Pancreas (tissue), 10 donors: ENCODE measurements at regions not wholly inside any gene's neighbourhood (a gene's known extent, or its start where the extent isn't known, plus 50 kb on each side); places are given as distances from the start of the nearest gene placed in this dataset.
A peak's percentile ranks its signal among the peaks of the same experiment; 100 is the strongest.

Source experiments
- ATAC-seq, 4 donors: fragments of 200-7000 bp; cut with Tn5 transposase; one replicate each; pipeline versions ENCODE4 v1.8.0 to v1.9.1; 2020; ENCODE audit warnings: mild to moderate bottlenecking in 4 of 4, moderate library complexity in 4 of 4
- DNase-seq, 6 donors: peaks; one replicate each; pipeline ENCODE4 v3.0.0-alpha.2; 2020
- FAIRE-seq: peaks from 2 replicates; lab custom pipeline; 2012; peaks lifted over from hg19 to GRCh38; lab: Jason Lieb, UNC
- H3K27ac ChIP-seq, 4 donors: fragments of 200-600 bp; sonication (generic); 1 replicate in 3 of 4; 2 replicates in 1 of 4; pipeline versions ENCODE4 v1.5.0 to v1.8.0; 2020
- H3K27me3 ChIP-seq, 4 donors: fragments of 200-600 bp; one replicate each; pipeline ENCODE4 v1.8.0; 2021
- H3K36me3 ChIP-seq, 3 donors: fragments of 200-600 bp; sonication (generic) in 1 of 3; one replicate each; pipeline versions ENCODE4 v1.5.0 to v1.8.0; 2020 to 2021
- H3K4me1 ChIP-seq, 3 donors: fragments of 200-600 bp; one replicate each; pipeline ENCODE4 v1.8.0; 2021
- H3K4me3 ChIP-seq, 4 donors: fragments of 200-600 bp; sonication (generic) in 2 of 4; one replicate each; pipeline versions ENCODE4 v1.5.0 to v1.8.0; 2020 to 2021
- H3K9me3 ChIP-seq, 4 donors: fragments of 200-600 bp; one replicate each; pipeline ENCODE4 v1.8.0; 2021
- WGBS, 2 donors: extraction: QIAGEN DNeasy Blood & Tissue Kit; methylation state at CpG; one replicate each; pipeline ENCODE4 v1.1.7; 2013; 5-methylcytosine and 5-hydroxymethylcytosine counted together
- intact Hi-C, 3 donors: fragments of 100-400 bp; cut with DNase I; formaldehyde crosslinking; loops; one replicate each; pipeline versions ENCODE4 v1.11.1 to v1.14.2; 2022
- TF ChIP-seq, protein P1 (sequence below), 4 donors: fragments of 200-600 bp; sonication (generic) in 3 of 4; IDR thresholded peaks; one replicate each; pipeline versions ENCODE4 v1.5.0 to v1.8.0; 2021; ENCODE audit warnings: antibody characterized with exemption in 4 of 4
- donor health status: healthy with polysubstance abuse.
- donor health status: DM: no; HTN: no; CAD: no; lungs with moderate emphysema.
- donor health status: DM: no; HTN: no; CAD: no.
- donor health status: control.
- donor health status: control.
- donor health status: Bipolar disorder and iron deficiency.
- donor health status: DM: yes; HTN: yes; CAD: no.
- donor health status: DM: no; HTN: no; CAD: no.
- donor health status: DM: no; HTN: no; CAD: no.
- donor health status: DM: yes; HTN: yes; CAD: no.

DNA sequence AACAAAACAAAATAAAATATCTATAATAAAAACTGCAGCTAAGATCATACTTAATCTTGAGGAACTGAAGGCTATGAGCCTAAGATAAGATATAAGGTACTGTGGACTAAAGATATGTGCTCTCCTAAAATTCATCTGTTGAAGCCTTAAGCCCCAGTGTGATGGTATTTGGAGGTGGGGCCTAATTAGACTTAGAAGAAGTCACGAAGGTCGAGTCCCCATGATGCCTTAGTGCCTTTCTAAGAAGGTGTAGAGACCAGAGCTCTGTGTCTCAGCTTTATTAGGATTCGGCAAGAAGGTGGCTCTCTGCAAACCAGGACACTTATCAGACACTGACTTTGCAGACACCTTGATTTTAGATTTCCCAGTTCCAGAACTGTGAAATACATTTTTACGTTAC is 622.0 kb upstream of the BRINP3 start:
- Histone ChIP-seq H3K36me3 (no peaks in the 10 kb centered on the region), H3K4me1 (no peaks in the 10 kb centered on the region), H3K27me3 (no peaks in the 10 kb centered on the region), H3K4me3 (no peak overlapping the region), H3K27ac (no peak overlapping the region), H3K9me3 (no peaks in the 10 kb centered on the region)
- ATAC-seq: no peak
- TF ChIP-seq, protein P1, sequence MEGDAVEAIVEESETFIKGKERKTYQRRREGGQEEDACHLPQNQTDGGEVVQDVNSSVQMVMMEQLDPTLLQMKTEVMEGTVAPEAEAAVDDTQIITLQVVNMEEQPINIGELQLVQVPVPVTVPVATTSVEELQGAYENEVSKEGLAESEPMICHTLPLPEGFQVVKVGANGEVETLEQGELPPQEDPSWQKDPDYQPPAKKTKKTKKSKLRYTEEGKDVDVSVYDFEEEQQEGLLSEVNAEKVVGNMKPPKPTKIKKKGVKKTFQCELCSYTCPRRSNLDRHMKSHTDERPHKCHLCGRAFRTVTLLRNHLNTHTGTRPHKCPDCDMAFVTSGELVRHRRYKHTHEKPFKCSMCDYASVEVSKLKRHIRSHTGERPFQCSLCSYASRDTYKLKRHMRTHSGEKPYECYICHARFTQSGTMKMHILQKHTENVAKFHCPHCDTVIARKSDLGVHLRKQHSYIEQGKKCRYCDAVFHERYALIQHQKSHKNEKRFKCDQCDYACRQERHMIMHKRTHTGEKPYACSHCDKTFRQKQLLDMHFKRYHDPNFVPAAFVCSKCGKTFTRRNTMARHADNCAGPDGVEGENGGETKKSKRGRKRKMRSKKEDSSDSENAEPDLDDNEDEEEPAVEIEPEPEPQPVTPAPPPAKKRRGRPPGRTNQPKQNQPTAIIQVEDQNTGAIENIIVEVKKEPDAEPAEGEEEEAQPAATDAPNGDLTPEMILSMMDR (IDR thresholded peaks at IDR 0.05): no peak
- intact Hi-C loops: no loop called here
- no peak for FAIRE-seq
- no peak for DNase-seq
- WGBS, 2 donors: 82 to 93% methylated on average over 4 of the region's 4 CpGs

DNA sequence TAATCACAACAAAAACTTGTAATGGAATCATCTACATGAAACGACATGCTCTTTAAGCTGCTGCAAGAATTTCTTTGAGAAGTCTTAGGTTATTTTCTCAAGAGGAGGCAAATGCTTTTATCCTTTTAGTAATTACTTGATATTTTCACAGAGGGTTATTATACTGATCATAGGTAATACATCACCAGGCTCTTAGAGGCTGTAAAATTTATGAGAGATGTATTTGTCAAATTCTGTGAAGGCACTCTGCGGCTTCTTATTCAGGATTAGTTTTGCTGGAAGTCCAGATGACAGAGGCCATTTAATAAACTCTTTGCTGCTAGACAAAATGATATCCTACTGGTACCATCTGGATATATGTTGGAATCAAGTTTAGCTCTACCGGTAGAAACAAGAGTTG is 624.3 kb upstream of the BRINP3 start:
- no peak for FAIRE-seq
- Histone ChIP-seq H3K4me3 (no peak overlapping the region), H3K27ac (no peak overlapping the region), H3K27me3 (no peaks in the 10 kb centered on the region), H3K9me3 (no peaks in the 10 kb centered on the region), H3K4me1 (no peaks in the 10 kb centered on the region), H3K36me3 (no peaks in the 10 kb centered on the region)
- 69 to 79% methylated on average over 3 of the region's 3 CpGs for WGBS, 2 donors
- intact Hi-C loops: no loop called here
- no peak for DNase-seq
- TF ChIP-seq, protein P1 (IDR thresholded peaks at IDR 0.05): no peak
- ATAC-seq: no peak

DNA sequence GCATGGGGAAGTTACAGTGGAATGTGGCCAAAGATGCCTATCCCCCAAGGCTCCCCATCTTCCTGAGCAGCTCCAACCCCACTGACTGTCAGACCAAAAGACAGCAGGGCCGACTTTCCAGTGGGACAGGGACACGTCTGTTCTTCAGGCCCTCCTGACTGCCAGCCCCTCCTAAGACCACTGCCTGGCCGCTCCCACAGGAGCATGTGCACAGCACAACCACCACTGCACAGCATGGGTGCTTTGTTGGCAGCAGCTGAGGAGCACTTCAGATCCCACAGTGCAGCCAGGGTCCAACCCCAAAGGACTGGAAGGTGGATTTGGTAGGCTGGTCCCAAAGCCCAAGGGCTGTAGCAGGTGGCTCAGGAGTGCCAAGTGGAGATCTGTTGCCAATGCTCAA is 648.3 kb upstream of the BRINP3 start:
- Histone ChIP-seq H3K27me3 (no peaks in the 10 kb centered on the region), H3K4me1 (no peaks in the 10 kb centered on the region), H3K9me3 (no peaks in the 10 kb centered on the region), H3K4me3 (no peak overlapping the region), H3K36me3 (no peaks in the 10 kb centered on the region), H3K27ac (no peak overlapping the region)
- no peak for ATAC-seq
- TF ChIP-seq, protein P1 (IDR thresholded peaks at IDR 0.05): no peak
- no peak for FAIRE-seq
- 72 to 79% methylated on average over 3 of the region's 3 CpGs for WGBS, 2 donors
- DNase-seq: peak in 1 of 6 donors; percentile 39
- intact Hi-C loops: no loop called here

DNA sequence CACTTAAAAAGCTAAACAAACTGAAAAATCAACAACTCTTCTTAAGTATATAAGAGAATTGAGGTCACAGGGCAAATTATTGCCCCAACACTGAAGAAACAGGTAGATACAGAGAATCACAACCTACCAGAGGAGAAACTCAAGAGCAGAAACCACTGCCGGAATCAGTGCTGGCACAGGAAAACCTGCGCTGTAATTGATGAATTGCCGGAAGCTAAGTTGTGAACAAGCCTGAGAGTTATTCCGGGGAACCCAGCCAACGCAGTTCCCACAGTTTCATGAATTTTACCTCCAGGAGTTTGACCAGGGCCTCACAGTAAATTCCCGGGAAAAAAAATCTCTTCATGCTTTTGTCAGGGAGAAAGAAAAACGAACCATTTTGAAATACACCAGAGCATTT is 657.1 kb upstream of the BRINP3 start:
- no peaks in the 10 kb centered on the region for H3K9me3 ChIP-seq
- ATAC-seq (peak in 1 of 4 donors; percentile 48), FAIRE-seq (no peak), DNase-seq (no peak)
- no peaks in the 10 kb centered on the region for H3K36me3 ChIP-seq
- intact Hi-C loops: no loop called here
- 25% methylated on average over 7 of the region's 7 CpGs for WGBS, 2 donors
- H3K4me1 ChIP-seq: no peaks in the 10 kb centered on the region
- TF ChIP-seq, protein P1 (IDR thresholded peaks at IDR 0.05): no peak
- no peaks in the 10 kb centered on the region for H3K27me3 ChIP-seq
- H3K4me3 ChIP-seq: no peak overlapping the region
- H3K27ac ChIP-seq: peak overlapping the region in 1 of 4 donors; percentile 28

DNA sequence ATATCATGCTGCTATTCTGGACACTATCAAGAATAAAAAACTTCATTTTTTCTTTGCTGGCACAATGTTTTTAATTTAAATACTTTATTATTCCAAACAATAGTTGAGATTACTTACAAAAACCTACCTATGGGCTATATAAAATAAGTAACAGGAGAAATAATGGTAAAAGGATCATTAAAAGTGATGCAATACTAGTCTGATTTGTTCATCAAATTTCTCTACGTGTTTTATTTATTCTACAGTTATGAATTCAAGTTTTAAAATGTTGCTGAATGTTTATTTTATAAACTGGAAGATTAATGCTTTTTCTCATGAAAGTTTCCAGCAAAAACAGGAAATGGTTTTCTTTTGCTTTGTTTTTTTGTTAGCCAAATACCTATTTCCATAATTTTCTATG is 662.4 kb upstream of the BRINP3 start:
- Histone ChIP-seq H3K27ac (no peak overlapping the region), H3K9me3 (no peaks in the 10 kb centered on the region), H3K36me3 (no peaks in the 10 kb centered on the region), H3K4me3 (no peak overlapping the region), H3K27me3 (no peaks in the 10 kb centered on the region), H3K4me1 (no peaks in the 10 kb centered on the region)
- 26 to 29% methylated on average over 1 of the region's 1 CpG for WGBS, 2 donors
- TF ChIP-seq, protein P1 (IDR thresholded peaks at IDR 0.05): no peak
- ATAC-seq: no peak
- FAIRE-seq: no peak
- intact Hi-C loops: no loop called here
- no peak for DNase-seq
